B cell (primary cell): ENCODE measurements at regions not wholly inside any gene's neighbourhood (a gene's known extent, or its start where the extent isn't known, plus 50 kb on each side); places are given as distances from the start of the nearest gene placed in this dataset.

Source experiments
- CTCF ChIP-seq: fragments of 200-600 bp; IDR thresholded peaks from one replicate; pipeline ENCODE4 v1.8.0; 2022; ENCODE audit warnings: antibody characterized with exemption, mild to moderate bottlenecking
- EZH2 ChIP-seq: IDR thresholded peaks from 2 replicates; pipeline ENCODE4 v1.6.1; 2012; ENCODE audit warnings: borderline replicate concordance, low read depth, mild to moderate bottlenecking, moderate library complexity, low read length; ENCODE audit not compliant: insufficient read depth, poor library complexity, severe bottlenecking

- no peak for TF ChIP-seq CTCF
- TF ChIP-seq EZH2 = no peak
Observed at GRCh38 chr3:13123765-13124164, 50.5 kb upstream of the IQSEC1 start.
